ENCODE measurements at regions not wholly inside any gene's neighbourhood (a gene's known extent, or its start where the extent isn't known, plus 50 kb on each side); places are given as distances from the start of the nearest gene placed in this dataset.

- Histone ChIP-seq H3K9me3 (ENCODE audit: control insufficient read depth in 2 of 2, insufficient read depth in 1 of 2, low read length in 1 of 2) (no peaks in the 10 kb centered on the region), H3K27me3 (ENCODE audit: control insufficient read depth in 2 of 2, insufficient read depth in 1 of 2, low read length in 1 of 2) (no peaks in the 10 kb centered on the region), H3K36me3 (ENCODE audit: control insufficient read depth in 2 of 2, insufficient read depth in 2 of 2, low read length in 1 of 2) (no peaks in the 10 kb centered on the region), H3K4me3 (ENCODE audit: low read length in 2 of 2) (no peak overlapping the region), H3K27ac (ENCODE audit: low read depth in 1 of 2, low read length in 1 of 2) (no peak overlapping the region), H3K4me1 (ENCODE audit: control insufficient read depth in 2 of 2, insufficient read depth in 2 of 2, low read length in 2 of 2) (no peaks in the 10 kb centered on the region)
- WGBS: 82% methylated on average over 4 of the region's 4 CpGs
- no peak for DNase-seq (ENCODE audit: low read depth in 6 of 9, low spot score in 9 of 9)
These were observed 197.3 kb upstream of the IL12A start for GRCh38 chr3:159791336-159791735.

GRCh38 chr3:159792070-159792469 lies 196.6 kb upstream of the IL12A start:
- Histone ChIP-seq H3K4me1 (ENCODE audit: control insufficient read depth in 2 of 2, insufficient read depth in 2 of 2, low read length in 2 of 2) (no peaks in the 10 kb centered on the region), H3K4me3 (ENCODE audit: low read length in 2 of 2) (no peak overlapping the region), H3K9me3 (ENCODE audit: control insufficient read depth in 2 of 2, insufficient read depth in 1 of 2, low read length in 1 of 2) (no peaks in the 10 kb centered on the region), H3K27ac (ENCODE audit: low read depth in 1 of 2, low read length in 1 of 2) (no peak overlapping the region), H3K36me3 (ENCODE audit: control insufficient read depth in 2 of 2, insufficient read depth in 2 of 2, low read length in 1 of 2) (no peaks in the 10 kb centered on the region), H3K27me3 (ENCODE audit: control insufficient read depth in 2 of 2, insufficient read depth in 1 of 2, low read length in 1 of 2) (no peaks in the 10 kb centered on the region)
- no peak for DNase-seq (ENCODE audit: low read depth in 6 of 9, low spot score in 9 of 9)
- WGBS: over 99% methylated on average over 2 of the region's 2 CpGs

- no peak overlapping the region for H3K27ac ChIP-seq (ENCODE audit: low read depth in 1 of 2, low read length in 1 of 2)
- 96% methylated on average over 5 of the region's 5 CpGs for WGBS
- H3K9me3 ChIP-seq (ENCODE audit: control insufficient read depth in 2 of 2, insufficient read depth in 1 of 2, low read length in 1 of 2): no peaks in the 10 kb centered on the region
These were observed 193.6 kb upstream of the IL12A start for GRCh38 chr3:159795042-159795441.

GRCh38 chr3:159795681-159796175 lies 192.9 kb upstream of the IL12A start:
- 97% methylated on average over 2 of the region's 2 CpGs for WGBS
- no peak for DNase-seq (ENCODE audit: low read depth in 6 of 9, low spot score in 9 of 9)
- H3K27ac ChIP-seq (ENCODE audit: low read depth in 1 of 2, low read length in 1 of 2): no peak overlapping the region
- H3K27me3 ChIP-seq (ENCODE audit: control insufficient read depth in 2 of 2, insufficient read depth in 1 of 2, low read length in 1 of 2): no peaks in the 10 kb centered on the region
- no peaks in the 10 kb centered on the region for H3K36me3 ChIP-seq (ENCODE audit: control insufficient read depth in 2 of 2, insufficient read depth in 2 of 2, low read length in 1 of 2)
- no peaks in the 10 kb centered on the region for H3K4me1 ChIP-seq (ENCODE audit: control insufficient read depth in 2 of 2, insufficient read depth in 2 of 2, low read length in 2 of 2)
- H3K4me3 ChIP-seq (ENCODE audit: low read length in 2 of 2): no peak overlapping the region
- H3K9me3 ChIP-seq (ENCODE audit: control insufficient read depth in 2 of 2, insufficient read depth in 1 of 2, low read length in 1 of 2): no peaks in the 10 kb centered on the region

More at GRCh38 chr3:159795042-159795441, 193.6 kb upstream of the IL12A start:
- H3K4me3 ChIP-seq (ENCODE audit: low read length in 2 of 2): no peak overlapping the region
- H3K36me3 ChIP-seq (ENCODE audit: control insufficient read depth in 2 of 2, insufficient read depth in 2 of 2, low read length in 1 of 2): no peaks in the 10 kb centered on the region
- no peak for DNase-seq (ENCODE audit: low read depth in 6 of 9, low spot score in 9 of 9)
- no peaks in the 10 kb centered on the region for H3K4me1 ChIP-seq (ENCODE audit: control insufficient read depth in 2 of 2, insufficient read depth in 2 of 2, low read length in 2 of 2)
- H3K27me3 ChIP-seq (ENCODE audit: control insufficient read depth in 2 of 2, insufficient read depth in 1 of 2, low read length in 1 of 2): no peaks in the 10 kb centered on the region

GRCh38 chr3:159796226-159796625 lies 192.4 kb upstream of the IL12A start:
- WGBS: 93% methylated on average over 5 of the region's 5 CpGs
- H3K36me3 ChIP-seq (ENCODE audit: control insufficient read depth in 2 of 2, insufficient read depth in 2 of 2, low read length in 1 of 2): no peaks in the 10 kb centered on the region
- no peaks in the 10 kb centered on the region for H3K4me1 ChIP-seq (ENCODE audit: control insufficient read depth in 2 of 2, insufficient read depth in 2 of 2, low read length in 2 of 2)
- DNase-seq (ENCODE audit: low read depth in 6 of 9, low spot score in 9 of 9): no peak
- H3K4me3 ChIP-seq (ENCODE audit: low read length in 2 of 2): no peak overlapping the region
- no peak overlapping the region for H3K27ac ChIP-seq (ENCODE audit: low read depth in 1 of 2, low read length in 1 of 2)
- no peaks in the 10 kb centered on the region for H3K27me3 ChIP-seq (ENCODE audit: control insufficient read depth in 2 of 2, insufficient read depth in 1 of 2, low read length in 1 of 2)
- H3K9me3 ChIP-seq (ENCODE audit: control insufficient read depth in 2 of 2, insufficient read depth in 1 of 2, low read length in 1 of 2): no peaks in the 10 kb centered on the region

- no peaks in the 10 kb centered on the region for H3K27me3 ChIP-seq (ENCODE audit: control insufficient read depth in 2 of 2, insufficient read depth in 1 of 2, low read length in 1 of 2)
- DNase-seq (ENCODE audit: low read depth in 6 of 9, low spot score in 9 of 9): no peak
- H3K9me3 ChIP-seq (ENCODE audit: control insufficient read depth in 2 of 2, insufficient read depth in 1 of 2, low read length in 1 of 2): no peaks in the 10 kb centered on the region
- 93% methylated on average over 1 of the region's 1 CpG for WGBS
- no peaks in the 10 kb centered on the region for H3K4me1 ChIP-seq (ENCODE audit: control insufficient read depth in 2 of 2, insufficient read depth in 2 of 2, low read length in 2 of 2)
- H3K27ac ChIP-seq (ENCODE audit: low read depth in 1 of 2, low read length in 1 of 2): no peak overlapping the region
- H3K4me3 ChIP-seq (ENCODE audit: low read length in 2 of 2): no peak overlapping the region
- no peaks in the 10 kb centered on the region for H3K36me3 ChIP-seq (ENCODE audit: control insufficient read depth in 2 of 2, insufficient read depth in 2 of 2, low read length in 1 of 2)
These were observed 191.9 kb upstream of the IL12A start for GRCh38 chr3:159796744-159797143.

GRCh38 chr3:159797771-159798170 lies 190.9 kb upstream of the IL12A start:
- H3K9me3 ChIP-seq (ENCODE audit: control insufficient read depth in 2 of 2, insufficient read depth in 1 of 2, low read length in 1 of 2): no peaks in the 10 kb centered on the region
- H3K27ac ChIP-seq (ENCODE audit: low read depth in 1 of 2, low read length in 1 of 2): no peak overlapping the region
- no peaks in the 10 kb centered on the region for H3K4me1 ChIP-seq (ENCODE audit: control insufficient read depth in 2 of 2, insufficient read depth in 2 of 2, low read length in 2 of 2)

GRCh38 chr3:159798951-159799350 lies 189.7 kb upstream of the IL12A start:
- no peak overlapping the region for H3K4me3 ChIP-seq (ENCODE audit: low read length in 2 of 2)
- no peaks in the 10 kb centered on the region for H3K4me1 ChIP-seq (ENCODE audit: control insufficient read depth in 2 of 2, insufficient read depth in 2 of 2, low read length in 2 of 2)
- DNase-seq (ENCODE audit: low read depth in 6 of 9, low spot score in 9 of 9): no peak
- H3K9me3 ChIP-seq (ENCODE audit: control insufficient read depth in 2 of 2, insufficient read depth in 1 of 2, low read length in 1 of 2): no peaks in the 10 kb centered on the region
- no peaks in the 10 kb centered on the region for H3K27me3 ChIP-seq (ENCODE audit: control insufficient read depth in 2 of 2, insufficient read depth in 1 of 2, low read length in 1 of 2)
- 93% methylated on average over 2 of the region's 2 CpGs for WGBS
- no peaks in the 10 kb centered on the region for H3K36me3 ChIP-seq (ENCODE audit: control insufficient read depth in 2 of 2, insufficient read depth in 2 of 2, low read length in 1 of 2)
- H3K27ac ChIP-seq (ENCODE audit: low read depth in 1 of 2, low read length in 1 of 2): no peak overlapping the region

More at GRCh38 chr3:159797771-159798170, 190.9 kb upstream of the IL12A start:
- H3K36me3 ChIP-seq (ENCODE audit: control insufficient read depth in 2 of 2, insufficient read depth in 2 of 2, low read length in 1 of 2): no peaks in the 10 kb centered on the region
- no peak overlapping the region for H3K4me3 ChIP-seq (ENCODE audit: low read length in 2 of 2)
- no peaks in the 10 kb centered on the region for H3K27me3 ChIP-seq (ENCODE audit: control insufficient read depth in 2 of 2, insufficient read depth in 1 of 2, low read length in 1 of 2)
- DNase-seq (ENCODE audit: low read depth in 6 of 9, low spot score in 9 of 9): no peak

GRCh38 chr3:159800434-159801155 lies 188.0 kb upstream of the IL12A start:
- Histone ChIP-seq H3K9me3 (ENCODE audit: control insufficient read depth in 2 of 2, insufficient read depth in 1 of 2, low read length in 1 of 2) (no peaks in the 10 kb centered on the region), H3K36me3 (ENCODE audit: control insufficient read depth in 2 of 2, insufficient read depth in 2 of 2, low read length in 1 of 2) (no peaks in the 10 kb centered on the region), H3K27ac (ENCODE audit: low read depth in 1 of 2, low read length in 1 of 2) (no peak overlapping the region), H3K4me3 (ENCODE audit: low read length in 2 of 2) (no peak overlapping the region), H3K27me3 (ENCODE audit: control insufficient read depth in 2 of 2, insufficient read depth in 1 of 2, low read length in 1 of 2) (no peaks in the 10 kb centered on the region), H3K4me1 (ENCODE audit: control insufficient read depth in 2 of 2, insufficient read depth in 2 of 2, low read length in 2 of 2) (no peaks in the 10 kb centered on the region)
- no peak for DNase-seq (ENCODE audit: low read depth in 6 of 9, low spot score in 9 of 9)
- WGBS: 86% methylated on average over 6 of the region's 6 CpGs

Measured in thymus (tissue), 11 donors.